HepG2 (cell line): ENCODE measurements at regions not wholly inside any gene's neighbourhood (a gene's known extent, or its start where the extent isn't known, plus 50 kb on each side); places are given as distances from the start of the nearest gene placed in this dataset.

Experiments
- ATAC-seq: fragments of 200-7000 bp; cut with Tn5 transposase; 3 replicates; pipeline ENCODE4 v1.9.1; 2020; ENCODE audit warnings: mild to moderate bottlenecking, moderate library complexity
- BruUV-seq: library from RNA; stranded (reverse); fragments of 400-500 nt; replicated peaks from 2 replicates; lab custom pipeline; 2021; lab: Mats Ljungman, UMichigan
- CTCF ChIA-PET: fragments of 300-600 bp; formaldehyde crosslinking; extraction: SDS; loops from one replicate; lab custom pipeline; 2021; ENCODE audit warnings: low total read pairs, inconsistent platforms, low intra/inter-chr PET ratio; lab: Yijun Ruan, JAX
- POLR2A ChIA-PET: fragments of 350-600 bp; sonication (Branson Sonifier 250); formaldehyde crosslinking; loops from one replicate; lab custom pipeline; 2020; ENCODE audit warnings: antibody characterized with exemption, inconsistent platforms; lab: Yijun Ruan, JAX
- DNase-seq: peaks from one replicate; pipeline ENCODE4 v3.0.0-alpha.2; 2015; ENCODE audit warnings: low spot score
- FAIRE-seq: peaks from 3 replicates; lab custom pipeline; 2011; peaks lifted over from hg19 to GRCh38; lab: Jason Lieb, UNC
- H2AFZ ChIP-seq: one replicate; pipeline ENCODE4 v1.6.1; 2011; ENCODE audit warnings: low read length, inconsistent platforms
- H3K27ac ChIP-seq: fragments of 300-600 bp; 3 replicates; pipeline ENCODE4 v1.8.0; 2011; ENCODE audit warnings: mixed run types, mild to moderate bottlenecking, mixed read lengths, low read length, inconsistent platforms; ENCODE audit not compliant: insufficient read depth; ENCODE audit errors: extremely low read length
- H3K27me3 ChIP-seq, 2 experiments: fragments of 200-600 bp in 1 of 2; 2 replicates in 1 of 2; 3 replicates in 1 of 2; pipeline versions ENCODE4 v1.6.0 to v1.8.0; 2011; ENCODE audit warnings: low read length in 2 of 2, mild to moderate bottlenecking in 2 of 2, moderate library complexity in 2 of 2, inconsistent platforms in 1 of 2; ENCODE audit not compliant: insufficient read depth in 2 of 2, control insufficient read depth in 1 of 2
- H3K36me3 ChIP-seq, 2 experiments: fragments of 200-600 bp in 1 of 2; replicated peaks in 1 of 2; 2 replicates in 1 of 2; 3 replicates in 1 of 2; pipeline versions ENCODE4 v1.5.1 to v1.8.0; 2011; ENCODE audit warnings: low read length in 2 of 2, inconsistent platforms in 1 of 2; ENCODE audit not compliant: insufficient read depth in 2 of 2, control insufficient read depth in 1 of 2
- H3K4me1 ChIP-seq: 2 replicates; pipeline ENCODE4 v1.5.1; 2012; ENCODE audit warnings: low read length, inconsistent platforms; ENCODE audit not compliant: insufficient read depth
- H3K4me2 ChIP-seq: 2 replicates; pipeline ENCODE4 v1.6.0; 2011; ENCODE audit warnings: low read depth, low read length, inconsistent platforms
- H3K4me3 ChIP-seq, 3 experiments: fragments of 200-600 bp in 1 of 3; sonication (generic), shearing (Covaris generic) in 1 of 3; replicated peaks in 1 of 3; 2 replicates each; pipeline ENCODE4 v1.5.1; 2011 to 2016; ENCODE audit warnings: low read length in 3 of 3, inconsistent platforms in 2 of 3, low read depth in 2 of 3, mild to moderate bottlenecking in 2 of 3, control low read depth in 1 of 3, mixed read lengths in 1 of 3; ENCODE audit not compliant: insufficient read depth in 1 of 3
- H3K79me2 ChIP-seq: one replicate; pipeline ENCODE4 v1.6.1; 2011; ENCODE audit warnings: low read length, inconsistent platforms; ENCODE audit not compliant: insufficient read depth
- H3K9ac ChIP-seq: 2 replicates; pipeline ENCODE4 v1.6.0; 2011; ENCODE audit warnings: mild to moderate bottlenecking, low read depth, low read length, inconsistent platforms; ENCODE audit not compliant: insufficient read depth
- H3K9me3 ChIP-seq: 2 replicates; pipeline ENCODE4 v1.5.1; 2012; ENCODE audit warnings: mild to moderate bottlenecking, low read length
- H4K20me1 ChIP-seq: 2 replicates; pipeline ENCODE4 v1.6.0; 2011; ENCODE audit warnings: inconsistent platforms, mild to moderate bottlenecking, low read length, moderate library complexity; ENCODE audit not compliant: insufficient read depth
- AGO2 ChIP-seq: fragments of 200-400 bp; formaldehyde crosslinking; optimal IDR thresholded peaks from 2 replicates; pipeline ENCODE3; 2017; ENCODE audit warnings: mild to moderate bottlenecking, low read depth, low read length, moderate library complexity
- DNMT1 ChIP-seq: sonication (generic); formaldehyde crosslinking; IDR thresholded peaks from 2 replicates; pipeline ENCODE4 v1.5.1; 2020; ENCODE audit warnings: mild to moderate bottlenecking, missing genetic modification reagents
- PAWR ChIP-seq: sonication (generic); formaldehyde crosslinking; IDR thresholded peaks from 2 replicates; pipeline ENCODE4 v1.4.0; 2020; ENCODE audit warnings: missing genetic modification reagents, mild to moderate bottlenecking, borderline replicate concordance
- PHF21A ChIP-seq: sonication (generic); formaldehyde crosslinking; IDR thresholded peaks from 2 replicates; pipeline ENCODE4 v1.5.0; 2020; ENCODE audit warnings: mild to moderate bottlenecking, missing genetic modification reagents
- RXRB ChIP-seq: IDR thresholded peaks from 2 replicates; pipeline ENCODE4 v1.6.1; 2016; ENCODE audit warnings: borderline replicate concordance, missing genetic modification reagents, missing compliant biosample characterization
- SMAD1 ChIP-seq: sonication (generic); formaldehyde crosslinking; IDR thresholded peaks from 2 replicates; pipeline ENCODE4 v1.4.0; 2020; ENCODE audit warnings: missing genetic modification reagents, low read depth, mild to moderate bottlenecking, borderline replicate concordance
- STAG1 ChIP-seq: sonication (generic); formaldehyde crosslinking; IDR thresholded peaks from 2 replicates; pipeline ENCODE4 v1.4.0; 2020; ENCODE audit warnings: missing genetic modification reagents
- TOE1 ChIP-seq: sonication (generic); formaldehyde crosslinking; IDR thresholded peaks from 2 replicates; pipeline ENCODE4 v1.4.0; 2020; ENCODE audit warnings: mild to moderate bottlenecking, missing genetic modification reagents
- U2AF1 ChIP-seq: fragments of 200-400 bp; formaldehyde crosslinking; optimal IDR thresholded peaks from 2 replicates; pipeline ENCODE3; 2017; ENCODE audit warnings: mild to moderate bottlenecking, low read depth, low read length
- ZNF30 ChIP-seq: sonication (generic); formaldehyde crosslinking; IDR thresholded peaks from 2 replicates; pipeline ENCODE4 v1.5.0; 2020; ENCODE audit warnings: mild to moderate bottlenecking, missing genetic modification reagents
- ZNF468 ChIP-seq: sonication (generic); formaldehyde crosslinking; IDR thresholded peaks from 2 replicates; pipeline ENCODE4 v1.8.0; 2022; ENCODE audit warnings: mild to moderate bottlenecking, moderate library complexity, missing genetic modification reagents
- ZNF547 ChIP-seq: sonication (generic); formaldehyde crosslinking; IDR thresholded peaks from 2 replicates; pipeline ENCODE4 v1.5.1; 2020; ENCODE audit warnings: mild to moderate bottlenecking, missing genetic modification reagents
- ZNF652 ChIP-seq: IDR thresholded peaks from 2 replicates; pipeline ENCODE4 v1.6.1; 2016; ENCODE audit warnings: low read depth, borderline replicate concordance
- WGBS: methylation state at CpG from one replicate; pipeline ENCODE4 v1.1.6; 2017; ENCODE audit warnings: low lambda C conversion rate; 5-methylcytosine and 5-hydroxymethylcytosine counted together
- in situ Hi-C: cut with HindIII; loops from 2 replicates; pipeline ENCODE4 v1.10.0; 2017; ENCODE audit warnings: low pct_unique_long_range_greater_than_20kb; ENCODE audit not compliant: extremely low pct_ligation_motif_present
- intact Hi-C: fragments of 100-400 bp; cut with micrococcal nuclease; formaldehyde crosslinking; loops from one replicate; pipeline ENCODE4 v1.10.0; 2022; ENCODE audit not compliant: unreplicated experiment
- TF ChIP-seq, protein P1 (sequence below): sonication (generic); formaldehyde crosslinking; IDR thresholded peaks from 2 replicates; pipeline ENCODE4 v1.4.0; 2020; ENCODE audit warnings: missing genetic modification reagents, borderline replicate concordance
- TF ChIP-seq, protein P2 (sequence below): sonication (generic); formaldehyde crosslinking; IDR thresholded peaks from 2 replicates; pipeline ENCODE4 v1.5.0; 2020; ENCODE audit warnings: missing genetic modification reagents

DNA sequence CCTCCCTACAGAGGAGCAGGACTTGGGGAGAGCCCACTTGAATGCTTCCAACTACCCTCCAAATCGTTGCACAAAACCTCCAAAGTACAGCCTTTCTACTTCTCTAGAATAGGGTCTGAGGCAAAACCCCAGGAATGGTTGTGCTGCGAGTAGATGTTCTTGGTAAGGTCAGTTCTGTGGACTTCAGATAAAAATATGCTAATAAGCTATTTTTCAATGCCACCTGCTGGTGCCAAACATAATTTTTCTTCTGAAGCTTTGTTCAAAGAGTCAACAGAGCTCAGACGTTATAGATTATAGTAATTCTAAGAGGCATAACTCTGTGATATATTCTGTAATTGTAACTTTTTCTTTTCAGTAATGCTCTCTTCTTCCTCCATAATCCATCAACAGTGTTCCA lies 425.7 kb downstream of the GPAT3 start:
- intact Hi-C loops (loop anchor here (1.0 kb wide), 1 partner anchor 190 kb away; no protein-coding TSS in a partner anchor), in situ Hi-C loops (no loop called here)
- TF ChIP-seq STAG1 (0 out of 2 replicates have a peak, but pooled peaks have one; percentile 10), PAWR (CRISPR knock-in tag) (no peak)
- Histone ChIP-seq H3K27ac (no peak overlapping the region), H3K9ac (no peak overlapping the region), H3K79me2 (no peaks in the 10 kb centered on the region), H3K36me3 (no peaks in the 10 kb centered on the region), H3K9me3 (peaks cover 16% of the 10 kb centered on the region), H3K4me1 (no peaks in the 10 kb centered on the region), H4K20me1 (no peaks in the 10 kb centered on the region), H2AFZ (no peak overlapping the region), H3K4me3 (no peak overlapping the region), H3K4me2 (no peak overlapping the region), H3K27me3 (no peaks in the 10 kb centered on the region)
- FAIRE-seq (no peak), ATAC-seq (no peak), DNase-seq (no peak)
- BruUV-seq, result no TSS peak
- 2% methylated on average over 3 of the region's 3 CpGs for WGBS
- CTCF ChIA-PET, result interaction anchor here (1.2 to 3.0 kb wide), 2 partner anchors 190 to 317 kb away, joined by 3 to 13 read pairs; no protein-coding TSS in a partner anchor
- POLR2A ChIA-PET, result no interaction called here

DNA sequence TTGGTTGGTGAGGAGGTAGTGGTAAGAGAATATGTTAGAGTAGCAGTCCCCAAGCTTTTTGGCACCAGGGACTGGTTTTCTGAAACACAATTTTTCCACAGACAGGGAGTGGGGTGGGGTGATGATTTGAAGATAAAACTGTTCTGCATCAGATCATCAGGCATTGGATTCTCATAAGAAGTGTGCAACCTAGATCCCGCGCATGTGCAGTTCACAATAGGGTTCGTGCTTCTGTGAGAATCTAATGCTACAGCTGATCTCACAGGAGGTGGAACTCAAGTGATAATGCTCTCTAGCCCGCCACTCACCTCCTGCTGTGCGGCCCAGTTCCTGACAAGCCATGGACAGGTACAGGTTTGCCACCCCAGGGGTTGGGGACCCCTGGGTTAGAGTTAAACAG lies 423.3 kb downstream of the GPAT3 start:
- Histone ChIP-seq H3K9ac (no peak overlapping the region), H4K20me1 (no peaks in the 10 kb centered on the region), H3K4me2 (no peak overlapping the region), H3K27ac (no peak overlapping the region), H3K36me3 (no peaks in the 10 kb centered on the region), H3K4me1 (no peaks in the 10 kb centered on the region), H2AFZ (no peak overlapping the region), H3K9me3 (peaks cover 3% of the 10 kb centered on the region), H3K4me3 (no peak overlapping the region), H3K79me2 (no peaks in the 10 kb centered on the region), H3K27me3 (no peaks in the 10 kb centered on the region)
- DNase-seq, result no peak
- in situ Hi-C loops, result no loop called here
- ChIA-PET POLR2A (no interaction called here), CTCF (interaction anchor here (3.0 kb wide), 1 partner anchor 188 kb away, joined by 13 read pairs; no protein-coding TSS in a partner anchor)
- no peak for FAIRE-seq
- 58% methylated on average over 4 of the region's 5 CpGs for WGBS
- no TSS peak for BruUV-seq
- intact Hi-C loops, result no loop called here
- ATAC-seq, result no peak
- no peak for TF ChIP-seq DNMT1 (CRISPR knock-in tag)
- TF ChIP-seq, protein P1, sequence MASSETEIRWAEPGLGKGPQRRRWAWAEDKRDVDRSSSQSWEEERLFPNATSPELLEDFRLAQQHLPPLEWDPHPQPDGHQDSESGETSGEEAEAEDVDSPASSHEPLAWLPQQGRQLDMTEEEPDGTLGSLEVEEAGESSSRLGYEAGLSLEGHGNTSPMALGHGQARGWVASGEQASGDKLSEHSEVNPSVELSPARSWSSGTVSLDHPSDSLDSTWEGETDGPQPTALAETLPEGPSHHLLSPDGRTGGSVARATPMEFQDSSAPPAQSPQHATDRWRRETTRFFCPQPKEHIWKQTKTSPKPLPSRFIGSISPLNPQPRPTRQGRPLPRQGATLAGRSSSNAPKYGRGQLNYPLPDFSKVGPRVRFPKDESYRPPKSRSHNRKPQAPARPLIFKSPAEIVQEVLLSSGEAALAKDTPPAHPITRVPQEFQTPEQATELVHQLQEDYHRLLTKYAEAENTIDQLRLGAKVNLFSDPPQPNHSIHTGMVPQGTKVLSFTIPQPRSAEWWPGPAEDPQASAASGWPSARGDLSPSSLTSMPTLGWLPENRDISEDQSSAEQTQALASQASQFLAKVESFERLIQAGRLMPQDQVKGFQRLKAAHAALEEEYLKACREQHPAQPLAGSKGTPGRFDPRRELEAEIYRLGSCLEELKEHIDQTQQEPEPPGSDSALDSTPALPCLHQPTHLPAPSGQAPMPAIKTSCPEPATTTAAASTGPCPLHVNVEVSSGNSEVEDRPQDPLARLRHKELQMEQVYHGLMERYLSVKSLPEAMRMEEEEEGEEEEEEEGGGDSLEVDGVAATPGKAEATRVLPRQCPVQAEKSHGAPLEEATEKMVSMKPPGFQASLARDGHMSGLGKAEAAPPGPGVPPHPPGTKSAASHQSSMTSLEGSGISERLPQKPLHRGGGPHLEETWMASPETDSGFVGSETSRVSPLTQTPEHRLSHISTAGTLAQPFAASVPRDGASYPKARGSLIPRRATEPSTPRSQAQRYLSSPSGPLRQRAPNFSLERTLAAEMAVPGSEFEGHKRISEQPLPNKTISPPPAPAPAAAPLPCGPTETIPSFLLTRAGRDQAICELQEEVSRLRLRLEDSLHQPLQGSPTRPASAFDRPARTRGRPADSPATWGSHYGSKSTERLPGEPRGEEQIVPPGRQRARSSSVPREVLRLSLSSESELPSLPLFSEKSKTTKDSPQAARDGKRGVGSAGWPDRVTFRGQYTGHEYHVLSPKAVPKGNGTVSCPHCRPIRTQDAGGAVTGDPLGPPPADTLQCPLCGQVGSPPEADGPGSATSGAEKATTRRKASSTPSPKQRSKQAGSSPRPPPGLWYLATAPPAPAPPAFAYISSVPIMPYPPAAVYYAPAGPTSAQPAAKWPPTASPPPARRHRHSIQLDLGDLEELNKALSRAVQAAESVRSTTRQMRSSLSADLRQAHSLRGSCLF (CRISPR knock-in tag), result no peak
- no peak for TF ChIP-seq ZNF547 (CRISPR knock-in tag)
- TF ChIP-seq TOE1 (CRISPR knock-in tag), result no peak
- no peak for TF ChIP-seq PHF21A (CRISPR knock-in tag)
- no peak for TF ChIP-seq SMAD1 (CRISPR knock-in tag)
- TF ChIP-seq ZNF30 (CRISPR knock-in tag), result no peak
- TF ChIP-seq AGO2, result no peak
- no peak for TF ChIP-seq U2AF1
- no peak for TF ChIP-seq ZNF468
- no peak for TF ChIP-seq RXRB (CRISPR knock-in tag)
- TF ChIP-seq ZNF652, result no peak
- TF ChIP-seq, protein P2, sequence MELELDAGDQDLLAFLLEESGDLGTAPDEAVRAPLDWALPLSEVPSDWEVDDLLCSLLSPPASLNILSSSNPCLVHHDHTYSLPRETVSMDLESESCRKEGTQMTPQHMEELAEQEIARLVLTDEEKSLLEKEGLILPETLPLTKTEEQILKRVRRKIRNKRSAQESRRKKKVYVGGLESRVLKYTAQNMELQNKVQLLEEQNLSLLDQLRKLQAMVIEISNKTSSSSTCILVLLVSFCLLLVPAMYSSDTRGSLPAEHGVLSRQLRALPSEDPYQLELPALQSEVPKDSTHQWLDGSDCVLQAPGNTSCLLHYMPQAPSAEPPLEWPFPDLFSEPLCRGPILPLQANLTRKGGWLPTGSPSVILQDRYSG (CRISPR knock-in tag), result no peak
